ENCODE measurements at regions not wholly inside any gene's neighbourhood (a gene's known extent, or its start where the extent isn't known, plus 50 kb on each side); places are given as distances from the start of the nearest gene placed in this dataset.

GRCh38 chr9:118360036-118360435 is 655.8 kb downstream of the TLR4 start:
- TF ChIP-seq CTCF (IDR thresholded peaks at IDR 0.05; ENCODE audit: insufficient read depth, low read length, poor library complexity, severe bottlenecking) = no peak
- no peaks in the 10 kb centered on the region for H3K36me3 ChIP-seq (ENCODE audit: control insufficient read depth, insufficient read depth, low read length)
- H3K27me3 ChIP-seq (replicated peaks; ENCODE audit: control insufficient read depth, insufficient read depth, low read length) = no peaks in the 10 kb centered on the region
- DNase-seq (ENCODE audit: extremely low read depth, insufficient read length) = no peak
- no peak overlapping the region for H3K4me3 ChIP-seq (replicated peaks; ENCODE audit: low read depth, low read length)

GRCh38 chr9:118362123-118362522 is 657.9 kb downstream of the TLR4 start:
- Histone ChIP-seq H3K4me3 (replicated peaks; ENCODE audit: low read depth, low read length) (no peak overlapping the region), H3K27me3 (replicated peaks; ENCODE audit: control insufficient read depth, insufficient read depth, low read length) (no peaks in the 10 kb centered on the region), H3K36me3 (ENCODE audit: control insufficient read depth, insufficient read depth, low read length) (no peaks in the 10 kb centered on the region)
- DNase-seq (ENCODE audit: extremely low read depth, insufficient read length) = no peak
- TF ChIP-seq CTCF (IDR thresholded peaks at IDR 0.05; ENCODE audit: insufficient read depth, low read length, poor library complexity, severe bottlenecking) = no peak

- Histone ChIP-seq H3K36me3 (ENCODE audit: control insufficient read depth, insufficient read depth, low read length) (no peaks in the 10 kb centered on the region), H3K4me3 (replicated peaks; ENCODE audit: low read depth, low read length) (no peak overlapping the region), H3K27me3 (replicated peaks; ENCODE audit: control insufficient read depth, insufficient read depth, low read length) (no peaks in the 10 kb centered on the region)
- no peak for DNase-seq (ENCODE audit: extremely low read depth, insufficient read length)
- no peak for TF ChIP-seq CTCF (IDR thresholded peaks at IDR 0.05; ENCODE audit: insufficient read depth, low read length, poor library complexity, severe bottlenecking)
Observed at GRCh38 chr9:118362596-118362995, 658.4 kb downstream of the TLR4 start.

GRCh38 chr9:118364266-118365106 is 660.3 kb downstream of the TLR4 start:
- no peak for TF ChIP-seq CTCF (IDR thresholded peaks at IDR 0.05; ENCODE audit: insufficient read depth, low read length, poor library complexity, severe bottlenecking)
- Histone ChIP-seq H3K27me3 (replicated peaks; ENCODE audit: control insufficient read depth, insufficient read depth, low read length) (no peaks in the 10 kb centered on the region), H3K36me3 (ENCODE audit: control insufficient read depth, insufficient read depth, low read length) (no peaks in the 10 kb centered on the region), H3K4me3 (replicated peaks; ENCODE audit: low read depth, low read length) (no peak overlapping the region)
- DNase-seq (ENCODE audit: extremely low read depth, insufficient read length) = peak; percentile 8

GRCh38 chr9:118366228-118366627 is 662.0 kb downstream of the TLR4 start:
- TF ChIP-seq CTCF (IDR thresholded peaks at IDR 0.05; ENCODE audit: insufficient read depth, low read length, poor library complexity, severe bottlenecking) = no peak
- Histone ChIP-seq H3K36me3 (ENCODE audit: control insufficient read depth, insufficient read depth, low read length) (no peaks in the 10 kb centered on the region), H3K27me3 (replicated peaks; ENCODE audit: control insufficient read depth, insufficient read depth, low read length) (no peaks in the 10 kb centered on the region), H3K4me3 (replicated peaks; ENCODE audit: low read depth, low read length) (no peak overlapping the region)
- DNase-seq (ENCODE audit: extremely low read depth, insufficient read length) = no peak
